ENCODE measurements at regions not wholly inside any gene's neighbourhood (a gene's known extent, or its start where the extent isn't known, plus 50 kb on each side); places are given as distances from the start of the nearest gene placed in this dataset.

DNA sequence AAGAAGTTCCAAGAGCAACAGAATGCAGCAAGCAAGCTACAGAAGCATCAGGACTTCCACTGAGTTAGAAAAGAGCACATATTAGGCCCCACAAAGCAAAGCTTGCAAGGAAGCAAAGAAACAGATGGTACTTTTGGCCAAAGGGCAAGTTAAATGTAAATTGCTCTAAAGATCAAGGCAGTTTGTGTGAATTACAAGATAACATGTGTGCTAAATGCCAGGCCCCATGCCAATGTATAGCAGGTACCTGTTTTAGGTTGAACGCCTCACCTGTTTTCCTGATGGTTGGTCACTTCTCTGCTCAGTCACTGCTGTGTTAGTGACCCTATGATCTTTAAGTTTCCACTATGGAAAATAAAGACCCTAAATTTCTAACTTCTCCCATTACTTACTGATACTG lies 606.5 kb upstream of the GYPC start (continued):
- TF ChIP-seq, protein P1, sequence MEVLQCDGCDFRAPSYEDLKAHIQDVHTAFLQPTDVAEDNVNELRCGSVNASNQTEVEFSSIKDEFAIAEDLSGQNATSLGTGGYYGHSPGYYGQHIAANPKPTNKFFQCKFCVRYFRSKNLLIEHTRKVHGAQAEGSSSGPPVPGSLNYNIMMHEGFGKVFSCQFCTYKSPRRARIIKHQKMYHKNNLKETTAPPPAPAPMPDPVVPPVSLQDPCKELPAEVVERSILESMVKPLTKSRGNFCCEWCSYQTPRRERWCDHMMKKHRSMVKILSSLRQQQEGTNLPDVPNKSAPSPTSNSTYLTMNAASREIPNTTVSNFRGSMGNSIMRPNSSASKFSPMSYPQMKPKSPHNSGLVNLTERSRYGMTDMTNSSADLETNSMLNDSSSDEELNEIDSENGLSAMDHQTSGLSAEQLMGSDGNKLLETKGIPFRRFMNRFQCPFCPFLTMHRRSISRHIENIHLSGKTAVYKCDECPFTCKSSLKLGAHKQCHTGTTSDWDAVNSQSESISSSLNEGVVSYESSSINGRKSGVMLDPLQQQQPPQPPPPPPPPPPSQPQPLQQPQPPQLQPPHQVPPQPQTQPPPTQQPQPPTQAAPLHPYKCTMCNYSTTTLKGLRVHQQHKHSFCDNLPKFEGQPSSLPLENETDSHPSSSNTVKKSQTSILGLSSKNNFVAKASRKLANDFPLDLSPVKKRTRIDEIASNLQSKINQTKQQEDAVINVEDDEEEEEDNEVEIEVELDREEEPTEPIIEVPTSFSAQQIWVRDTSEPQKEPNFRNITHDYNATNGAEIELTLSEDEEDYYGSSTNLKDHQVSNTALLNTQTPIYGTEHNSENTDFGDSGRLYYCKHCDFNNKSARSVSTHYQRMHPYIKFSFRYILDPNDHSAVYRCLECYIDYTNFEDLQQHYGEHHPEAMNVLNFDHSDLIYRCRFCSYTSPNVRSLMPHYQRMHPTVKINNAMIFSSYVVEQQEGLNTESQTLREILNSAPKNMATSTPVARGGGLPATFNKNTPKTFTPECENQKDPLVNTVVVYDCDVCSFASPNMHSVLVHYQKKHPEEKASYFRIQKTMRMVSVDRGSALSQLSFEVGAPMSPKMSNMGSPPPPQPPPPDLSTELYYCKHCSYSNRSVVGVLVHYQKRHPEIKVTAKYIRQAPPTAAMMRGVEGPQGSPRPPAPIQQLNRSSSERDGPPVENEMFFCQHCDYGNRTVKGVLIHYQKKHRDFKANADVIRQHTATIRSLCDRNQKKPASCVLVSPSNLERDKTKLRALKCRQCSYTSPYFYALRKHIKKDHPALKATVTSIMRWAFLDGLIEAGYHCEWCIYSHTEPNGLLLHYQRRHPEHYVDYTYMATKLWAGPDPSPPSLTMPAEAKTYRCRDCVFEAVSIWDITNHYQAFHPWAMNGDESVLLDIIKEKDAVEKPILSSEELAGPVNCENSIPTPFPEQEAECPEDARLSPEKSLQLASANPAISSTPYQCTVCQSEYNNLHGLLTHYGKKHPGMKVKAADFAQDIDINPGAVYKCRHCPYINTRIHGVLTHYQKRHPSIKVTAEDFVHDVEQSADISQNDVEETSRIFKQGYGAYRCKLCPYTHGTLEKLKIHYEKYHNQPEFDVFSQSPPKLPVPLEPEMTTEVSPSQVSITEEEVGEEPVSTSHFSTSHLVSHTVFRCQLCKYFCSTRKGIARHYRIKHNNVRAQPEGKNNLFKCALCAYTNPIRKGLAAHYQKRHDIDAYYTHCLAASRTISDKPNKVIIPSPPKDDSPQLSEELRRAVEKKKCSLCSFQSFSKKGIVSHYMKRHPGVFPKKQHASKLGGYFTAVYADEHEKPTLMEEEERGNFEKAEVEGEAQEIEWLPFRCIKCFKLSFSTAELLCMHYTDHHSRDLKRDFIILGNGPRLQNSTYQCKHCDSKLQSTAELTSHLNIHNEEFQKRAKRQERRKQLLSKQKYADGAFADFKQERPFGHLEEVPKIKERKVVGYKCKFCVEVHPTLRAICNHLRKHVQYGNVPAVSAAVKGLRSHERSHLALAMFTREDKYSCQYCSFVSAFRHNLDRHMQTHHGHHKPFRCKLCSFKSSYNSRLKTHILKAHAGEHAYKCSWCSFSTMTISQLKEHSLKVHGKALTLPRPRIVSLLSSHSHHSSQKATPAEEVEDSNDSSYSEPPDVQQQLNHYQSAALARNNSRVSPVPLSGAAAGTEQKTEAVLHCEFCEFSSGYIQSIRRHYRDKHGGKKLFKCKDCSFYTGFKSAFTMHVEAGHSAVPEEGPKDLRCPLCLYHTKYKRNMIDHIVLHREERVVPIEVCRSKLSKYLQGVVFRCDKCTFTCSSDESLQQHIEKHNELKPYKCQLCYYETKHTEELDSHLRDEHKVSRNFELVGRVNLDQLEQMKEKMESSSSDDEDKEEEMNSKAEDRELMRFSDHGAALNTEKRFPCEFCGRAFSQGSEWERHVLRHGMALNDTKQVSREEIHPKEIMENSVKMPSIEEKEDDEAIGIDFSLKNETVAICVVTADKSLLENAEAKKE (CRISPR knock-in tag; IDR thresholded peaks at IDR 0.05) = no peak

DNA sequence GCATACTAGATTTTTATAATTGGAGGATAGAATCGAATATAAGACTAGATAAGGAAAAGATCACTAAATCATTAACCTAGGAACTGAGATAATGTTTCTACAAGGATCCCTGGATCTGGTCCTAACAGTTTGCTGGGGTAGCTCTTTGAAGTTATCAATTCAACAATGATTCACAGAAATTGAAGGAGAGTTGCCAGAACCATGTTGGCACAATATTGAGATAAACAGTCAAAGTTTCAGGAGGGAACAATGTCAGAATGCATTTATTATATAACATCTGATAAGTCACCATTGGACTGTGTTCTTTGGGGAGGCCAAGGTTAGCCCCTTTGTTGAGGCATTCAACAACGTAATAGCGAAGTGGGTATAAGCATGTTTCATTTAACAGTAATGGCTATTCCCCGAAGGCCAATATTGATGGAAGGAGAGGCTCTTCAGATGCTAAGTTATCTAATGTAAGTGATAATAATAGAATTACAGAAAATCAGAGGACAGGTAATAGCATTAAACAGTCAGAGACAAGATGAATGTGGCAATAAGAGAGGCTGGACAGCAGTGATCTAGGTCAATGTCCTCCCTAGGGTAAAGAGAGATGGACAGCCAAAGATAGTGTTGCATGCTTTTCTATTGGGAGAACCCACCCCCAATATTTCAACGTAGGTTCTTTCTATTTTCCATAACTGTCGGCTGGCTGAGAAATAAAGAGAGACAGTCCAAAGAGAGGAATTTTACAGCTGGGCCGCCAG lies 604.8 kb upstream of the GYPC start:
- DNase-seq (ENCODE audit: low spot score) (no peak), ATAC-seq (no peak)
- H3K4me2 ChIP-seq = no peak overlapping the region
- no peaks in the 10 kb centered on the region for H4K20me1 ChIP-seq (replicated peaks; ENCODE audit: insufficient read depth)
- H3F3A ChIP-seq (replicated peaks; ENCODE audit: low read depth) = no peaks in the 10 kb centered on the region
- Mint-ChIP-seq H3K36me3 (ENCODE audit: low read depth) (peaks cover 23% of the 10 kb centered on the region; the same call in 1 of the 3 replicates), H3K9me3 (peaks cover 37% of the 10 kb centered on the region), H3K4me1 (no peaks in the 10 kb centered on the region), H3K4me3 (no peak overlapping the region), H3K27ac (no peak overlapping the region), H3K27me3 (ENCODE audit: insufficient read depth, low read depth, poor library complexity) (peaks cover 2% of the 10 kb centered on the region)
- H3K4me1 ChIP-seq (ENCODE audit: insufficient read depth) = no peaks in the 10 kb centered on the region
- H2AFZ ChIP-seq = no peak overlapping the region
- no peaks in the 10 kb centered on the region for H3K27me3 ChIP-seq (ENCODE audit: insufficient read depth)
- no peak overlapping the region for H3K27ac ChIP-seq (ENCODE audit: low read depth)
- no peaks in the 10 kb centered on the region for H3K9me2 ChIP-seq (ENCODE audit: insufficient read depth)
- no peaks in the 10 kb centered on the region for H3K36me3 ChIP-seq (ENCODE audit: insufficient read depth)
- H3K4me3 ChIP-seq = no peak overlapping the region
- no peaks in the 10 kb centered on the region for H3K79me2 ChIP-seq (replicated peaks; ENCODE audit: insufficient read depth)
- TF ChIP-seq, protein P2, sequence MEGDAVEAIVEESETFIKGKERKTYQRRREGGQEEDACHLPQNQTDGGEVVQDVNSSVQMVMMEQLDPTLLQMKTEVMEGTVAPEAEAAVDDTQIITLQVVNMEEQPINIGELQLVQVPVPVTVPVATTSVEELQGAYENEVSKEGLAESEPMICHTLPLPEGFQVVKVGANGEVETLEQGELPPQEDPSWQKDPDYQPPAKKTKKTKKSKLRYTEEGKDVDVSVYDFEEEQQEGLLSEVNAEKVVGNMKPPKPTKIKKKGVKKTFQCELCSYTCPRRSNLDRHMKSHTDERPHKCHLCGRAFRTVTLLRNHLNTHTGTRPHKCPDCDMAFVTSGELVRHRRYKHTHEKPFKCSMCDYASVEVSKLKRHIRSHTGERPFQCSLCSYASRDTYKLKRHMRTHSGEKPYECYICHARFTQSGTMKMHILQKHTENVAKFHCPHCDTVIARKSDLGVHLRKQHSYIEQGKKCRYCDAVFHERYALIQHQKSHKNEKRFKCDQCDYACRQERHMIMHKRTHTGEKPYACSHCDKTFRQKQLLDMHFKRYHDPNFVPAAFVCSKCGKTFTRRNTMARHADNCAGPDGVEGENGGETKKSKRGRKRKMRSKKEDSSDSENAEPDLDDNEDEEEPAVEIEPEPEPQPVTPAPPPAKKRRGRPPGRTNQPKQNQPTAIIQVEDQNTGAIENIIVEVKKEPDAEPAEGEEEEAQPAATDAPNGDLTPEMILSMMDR (conservative IDR thresholded peaks at IDR 0.05; ENCODE audit: low read depth in 2 of 2) = no peak
- TF ChIP-seq, protein P3, sequence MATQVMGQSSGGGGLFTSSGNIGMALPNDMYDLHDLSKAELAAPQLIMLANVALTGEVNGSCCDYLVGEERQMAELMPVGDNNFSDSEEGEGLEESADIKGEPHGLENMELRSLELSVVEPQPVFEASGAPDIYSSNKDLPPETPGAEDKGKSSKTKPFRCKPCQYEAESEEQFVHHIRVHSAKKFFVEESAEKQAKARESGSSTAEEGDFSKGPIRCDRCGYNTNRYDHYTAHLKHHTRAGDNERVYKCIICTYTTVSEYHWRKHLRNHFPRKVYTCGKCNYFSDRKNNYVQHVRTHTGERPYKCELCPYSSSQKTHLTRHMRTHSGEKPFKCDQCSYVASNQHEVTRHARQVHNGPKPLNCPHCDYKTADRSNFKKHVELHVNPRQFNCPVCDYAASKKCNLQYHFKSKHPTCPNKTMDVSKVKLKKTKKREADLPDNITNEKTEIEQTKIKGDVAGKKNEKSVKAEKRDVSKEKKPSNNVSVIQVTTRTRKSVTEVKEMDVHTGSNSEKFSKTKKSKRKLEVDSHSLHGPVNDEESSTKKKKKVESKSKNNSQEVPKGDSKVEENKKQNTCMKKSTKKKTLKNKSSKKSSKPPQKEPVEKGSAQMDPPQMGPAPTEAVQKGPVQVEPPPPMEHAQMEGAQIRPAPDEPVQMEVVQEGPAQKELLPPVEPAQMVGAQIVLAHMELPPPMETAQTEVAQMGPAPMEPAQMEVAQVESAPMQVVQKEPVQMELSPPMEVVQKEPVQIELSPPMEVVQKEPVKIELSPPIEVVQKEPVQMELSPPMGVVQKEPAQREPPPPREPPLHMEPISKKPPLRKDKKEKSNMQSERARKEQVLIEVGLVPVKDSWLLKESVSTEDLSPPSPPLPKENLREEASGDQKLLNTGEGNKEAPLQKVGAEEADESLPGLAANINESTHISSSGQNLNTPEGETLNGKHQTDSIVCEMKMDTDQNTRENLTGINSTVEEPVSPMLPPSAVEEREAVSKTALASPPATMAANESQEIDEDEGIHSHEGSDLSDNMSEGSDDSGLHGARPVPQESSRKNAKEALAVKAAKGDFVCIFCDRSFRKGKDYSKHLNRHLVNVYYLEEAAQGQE (IDR thresholded peaks at IDR 0.05; ENCODE audit: unreplicated experiment) = no peak
- TF ChIP-seq NANOG (IDR thresholded peaks at IDR 0.05; ENCODE audit: borderline replicate concordance) (no peak), ZNF114 (CRISPR knock-in tag; IDR thresholded peaks at IDR 0.05) (no peak), POLR2AphosphoS5 (IDR thresholded peaks at IDR 0.05; ENCODE audit: low read depth) (no peak)
